Ureter (tissue), 1 donor: ENCODE measurements at regions not wholly inside any gene's neighbourhood (a gene's known extent, or its start where the extent isn't known, plus 50 kb on each side); places are given as distances from the start of the nearest gene placed in this dataset.
"Not testable (repeated sequence)": the region's sequence is repeated elsewhere in the genome, so short reads cannot be mapped to it uniquely, and the experiment has no call there.

Experiments used
- DNase-seq: peaks from one replicate; pipeline ENCODE4 v3.0.0-alpha.2; 2020; ENCODE audit warnings: low spot score
- donor health status: DM: yes; HTN: yes; CAD: no.

GRCh38 chr2:58730764-58731487 lies 489.8 kb upstream of the FANCL start:
- no peak for DNase-seq

- DNase-seq: no peak
Measured at GRCh38 chr2:58727981-58728656, 487.0 kb upstream of the FANCL start.

- no peak for DNase-seq
Measured at GRCh38 chr2:58721912-58722591, 480.9 kb upstream of the FANCL start.

GRCh38 chr2:58720770-58721697 lies 479.9 kb upstream of the FANCL start:
- no peak for DNase-seq

- DNase-seq: no peak
Measured at GRCh38 chr2:58720033-58720769, 479.1 kb upstream of the FANCL start.

- DNase-seq: no peak
Measured at GRCh38 chr2:58715344-58715743, 474.2 kb upstream of the FANCL start.

GRCh38 chr2:58714238-58714637 lies 473.1 kb upstream of the FANCL start:
- no peak for DNase-seq

GRCh38 chr2:58710795-58711279 lies 469.7 kb upstream of the FANCL start:
- no peak for DNase-seq

- DNase-seq: no peak
Measured at GRCh38 chr2:58709687-58710354, 468.7 kb upstream of the FANCL start.

GRCh38 chr2:58709274-58709673 lies 468.1 kb upstream of the FANCL start:
- no peak for DNase-seq

- no peak for DNase-seq
Measured at GRCh38 chr2:58708565-58708964, 467.4 kb upstream of the FANCL start.

GRCh38 chr2:58702302-58702885 lies 461.3 kb upstream of the FANCL start:
- DNase-seq: no peak

- DNase-seq: no peak
Measured at GRCh38 chr2:58701688-58702301, 460.7 kb upstream of the FANCL start.

GRCh38 chr2:58700591-58700990 lies 459.5 kb upstream of the FANCL start:
- no peak for DNase-seq

GRCh38 chr2:58699411-58699810 lies 458.3 kb upstream of the FANCL start:
- DNase-seq: no peak

GRCh38 chr2:58698620-58699019 lies 457.5 kb upstream of the FANCL start:
- DNase-seq: no peak

- DNase-seq: not testable (repeated sequence)
Measured at GRCh38 chr2:58694114-58694513, 453.0 kb upstream of the FANCL start.

GRCh38 chr2:58691041-58691440 lies 449.9 kb upstream of the FANCL start:
- not testable (repeated sequence) for DNase-seq

- no peak for DNase-seq
Measured at GRCh38 chr2:58688813-58689212, 447.7 kb upstream of the FANCL start.

GRCh38 chr2:58686776-58687175 lies 445.7 kb upstream of the FANCL start:
- DNase-seq: no peak
